ENCODE measurements at regions not wholly inside any gene's neighbourhood (a gene's known extent, or its start where the extent isn't known, plus 50 kb on each side); places are given as distances from the start of the nearest gene placed in this dataset.

DNA sequence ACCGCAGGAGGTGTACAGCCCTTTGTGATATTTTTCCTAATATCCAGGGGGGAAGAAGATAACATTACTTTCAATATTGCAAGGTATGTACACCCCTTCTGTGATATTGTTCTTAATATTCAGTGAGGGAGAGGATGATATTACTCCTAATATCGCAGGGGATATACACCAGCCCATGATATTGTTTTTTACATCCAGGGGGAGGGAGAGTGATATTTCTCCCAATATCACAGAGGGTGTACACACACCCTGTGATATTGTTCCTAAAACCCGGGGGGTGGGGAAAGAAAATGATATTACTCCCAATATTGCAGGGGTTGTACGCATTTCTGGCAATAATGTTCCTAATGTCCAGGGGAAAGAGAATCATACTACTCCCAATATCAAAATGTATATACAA is 58.0 kb upstream of the SLC25A48 start:
- Histone ChIP-seq H3K9me3 (ENCODE audit: control insufficient read depth, low read length) (no peaks in the 10 kb centered on the region), H3K36me3 (ENCODE audit: control insufficient read depth, insufficient read depth, low read length) (no peaks in the 10 kb centered on the region), H3K4me3 (ENCODE audit: low read depth, low read length) (no peak overlapping the region), H3K27me3 (ENCODE audit: control insufficient read depth, insufficient read depth, low read length) (no peaks in the 10 kb centered on the region), H3K27ac (no peak overlapping the region), H2AFZ (no peak overlapping the region), H3K4me2 (ENCODE audit: low read length) (no peak overlapping the region), H3K4me1 (no peaks in the 10 kb centered on the region), H3K9ac (no peak overlapping the region), H3K79me2 (no peaks in the 10 kb centered on the region)
- no peak for TF ChIP-seq CTCF (IDR thresholded peaks at IDR 0.05)

DNA sequence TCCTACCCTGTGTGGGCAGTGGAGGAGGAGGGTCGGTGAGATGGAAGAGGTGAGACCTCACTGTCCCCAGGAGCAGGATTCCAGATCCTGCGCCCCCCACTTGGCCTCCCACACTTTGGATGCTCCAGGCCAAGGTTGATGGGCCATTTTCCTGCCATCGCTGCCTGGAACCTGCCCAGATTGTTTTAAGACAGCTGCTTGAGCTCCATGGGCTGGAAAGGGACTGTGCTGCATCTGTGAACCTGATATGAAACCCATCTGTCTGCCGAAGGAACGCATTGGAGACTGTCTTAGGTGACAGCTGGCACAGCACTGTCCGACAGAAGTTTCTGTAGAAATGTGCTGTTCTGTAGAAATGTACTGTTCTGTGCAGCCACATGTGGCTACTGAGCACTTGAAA is 72.7 kb upstream of the SLC25A48 start:
- Histone ChIP-seq H3K9ac (no peak overlapping the region), H3K4me1 (no peaks in the 10 kb centered on the region), H3K27me3 (ENCODE audit: control insufficient read depth, insufficient read depth, low read length) (no peaks in the 10 kb centered on the region), H3K9me3 (ENCODE audit: control insufficient read depth, low read length) (no peaks in the 10 kb centered on the region), H3K4me3 (ENCODE audit: low read depth, low read length) (no peak overlapping the region), H3K36me3 (ENCODE audit: control insufficient read depth, insufficient read depth, low read length) (no peaks in the 10 kb centered on the region), H3K4me2 (ENCODE audit: low read length) (no peak overlapping the region), H3K27ac (no peak overlapping the region), H3K79me2 (no peaks in the 10 kb centered on the region), H2AFZ (no peak overlapping the region)
- TF ChIP-seq CTCF (IDR thresholded peaks at IDR 0.05) = no peak

GRCh38 chr5:135759149-135759784 is 75.2 kb upstream of the SLC25A48 start:
- Histone ChIP-seq H3K79me2 (no peaks in the 10 kb centered on the region), H3K4me3 (ENCODE audit: low read depth, low read length) (no peak overlapping the region), H3K4me2 (ENCODE audit: low read length) (no peak overlapping the region), H3K9me3 (ENCODE audit: control insufficient read depth, low read length) (no peaks in the 10 kb centered on the region), H3K27ac (no peak overlapping the region), H3K9ac (no peak overlapping the region), H2AFZ (no peak overlapping the region), H3K4me1 (no peaks in the 10 kb centered on the region), H3K27me3 (ENCODE audit: control insufficient read depth, insufficient read depth, low read length) (no peaks in the 10 kb centered on the region), H3K36me3 (ENCODE audit: control insufficient read depth, insufficient read depth, low read length) (no peaks in the 10 kb centered on the region)
- no peak for TF ChIP-seq CTCF (IDR thresholded peaks at IDR 0.05)

GRCh38 chr5:135753990-135754389 is 80.5 kb upstream of the SLC25A48 start:
- Histone ChIP-seq H3K4me1 (no peaks in the 10 kb centered on the region), H2AFZ (no peak overlapping the region), H3K9me3 (ENCODE audit: control insufficient read depth, low read length) (no peaks in the 10 kb centered on the region), H3K27me3 (ENCODE audit: control insufficient read depth, insufficient read depth, low read length) (no peaks in the 10 kb centered on the region), H3K27ac (no peak overlapping the region), H3K9ac (no peak overlapping the region), H3K36me3 (ENCODE audit: control insufficient read depth, insufficient read depth, low read length) (no peaks in the 10 kb centered on the region), H3K4me2 (ENCODE audit: low read length) (no peak overlapping the region), H3K79me2 (no peaks in the 10 kb centered on the region), H3K4me3 (ENCODE audit: low read depth, low read length) (no peak overlapping the region)
- TF ChIP-seq CTCF (IDR thresholded peaks at IDR 0.05) = no peak

- H3K9me3 ChIP-seq (ENCODE audit: control insufficient read depth, low read length) = no peaks in the 10 kb centered on the region
- H3K4me2 ChIP-seq (ENCODE audit: low read length) = no peak overlapping the region
- no peaks in the 10 kb centered on the region for H3K4me1 ChIP-seq
- H3K4me3 ChIP-seq (ENCODE audit: low read depth, low read length) = no peak overlapping the region
- no peak overlapping the region for H2AFZ ChIP-seq
- no peak overlapping the region for H3K9ac ChIP-seq
- no peaks in the 10 kb centered on the region for H3K36me3 ChIP-seq (ENCODE audit: control insufficient read depth, insufficient read depth, low read length)
- no peaks in the 10 kb centered on the region for H3K79me2 ChIP-seq
- no peaks in the 10 kb centered on the region for H3K27me3 ChIP-seq (ENCODE audit: control insufficient read depth, insufficient read depth, low read length)
- no peak overlapping the region for H3K27ac ChIP-seq
- no peak for TF ChIP-seq CTCF (IDR thresholded peaks at IDR 0.05)
Measured at GRCh38 chr5:135750506-135750905, 84.0 kb upstream of the SLC25A48 start.

Data from parathyroid adenoma (tissue), 2 donors.